HCEC 1CT (cell line): ENCODE measurements at regions not wholly inside any gene's neighbourhood (a gene's known extent, or its start where the extent isn't known, plus 50 kb on each side); places are given as distances from the start of the nearest gene placed in this dataset.

ENCODE experiments used
- DNase-seq: peaks from one replicate; pipeline ENCODE4 v3.0.0-alpha.2; 2017

- DNase-seq, result peak; percentile 82
Measured at GRCh38 chr6:105600336-105601260, 197.7 kb upstream of the PREP start.

GRCh38 chr6:105598264-105598663 is 195.4 kb upstream of the PREP start:
- DNase-seq, result no peak

- DNase-seq, result peak; percentile 95
Measured at GRCh38 chr6:105596284-105596755, 193.4 kb upstream of the PREP start.

GRCh38 chr6:105595829-105596228 is 192.9 kb upstream of the PREP start:
- DNase-seq, result no peak

- DNase-seq, result no peak
Measured at GRCh38 chr6:105594821-105595220, 191.9 kb upstream of the PREP start.

GRCh38 chr6:105593805-105594671 is 191.2 kb upstream of the PREP start:
- DNase-seq, result no peak

- DNase-seq, result no peak
Measured at GRCh38 chr6:105593056-105593690, 190.3 kb upstream of the PREP start.

GRCh38 chr6:105592329-105592728 is 189.4 kb upstream of the PREP start:
- DNase-seq, result peak; percentile 79

GRCh38 chr6:105591053-105591452 is 188.2 kb upstream of the PREP start:
- peak; percentile 44 for DNase-seq

- DNase-seq, result no peak
Measured at GRCh38 chr6:105588123-105588710, 185.3 kb upstream of the PREP start.

- DNase-seq, result no peak
Measured at GRCh38 chr6:105587349-105588122, 184.7 kb upstream of the PREP start.

- DNase-seq, result no peak
Measured at GRCh38 chr6:105578179-105578707, 175.4 kb upstream of the PREP start.

- DNase-seq, result peak; percentile 15
Measured at GRCh38 chr6:105573556-105573955, 170.7 kb upstream of the PREP start.

- peak; percentile 49 for DNase-seq
Measured at GRCh38 chr6:105573138-105573537, 170.3 kb upstream of the PREP start.

GRCh38 chr6:105570416-105570815 is 167.5 kb upstream of the PREP start:
- DNase-seq, result no peak

- no peak for DNase-seq
Measured at GRCh38 chr6:105569706-105570105, 166.8 kb upstream of the PREP start.

- DNase-seq, result no peak
Measured at GRCh38 chr6:105568751-105569150, 165.9 kb upstream of the PREP start.

- no peak for DNase-seq
Measured at GRCh38 chr6:105568142-105568541, 165.3 kb upstream of the PREP start.

GRCh38 chr6:105567140-105567539 is 164.3 kb upstream of the PREP start:
- no peak for DNase-seq

GRCh38 chr6:105566503-105566902 is 163.6 kb upstream of the PREP start:
- no peak for DNase-seq

- no peak for DNase-seq
Measured at GRCh38 chr6:105564121-105564902, 161.4 kb upstream of the PREP start.
